SH-SY5Y (cell line): ENCODE measurements at regions not wholly inside any gene's neighbourhood (a gene's known extent, or its start where the extent isn't known, plus 50 kb on each side); places are given as distances from the start of the nearest gene placed in this dataset.

Source experiments
- GATA2 ChIP-seq: IDR thresholded peaks from 2 replicates; pipeline ENCODE4 v1.6.1; 2011; ENCODE audit warnings: mild to moderate bottlenecking, low read depth, low read length
- GATA3 ChIP-seq: IDR thresholded peaks from 2 replicates; pipeline ENCODE4 v1.6.1; 2011; ENCODE audit warnings: low read depth, mild to moderate bottlenecking, low read length, moderate library complexity

GRCh38 chr20:24827603-24828295, 121.3 kb upstream of the CST7 start:
- TF ChIP-seq GATA2: no peak
- TF ChIP-seq GATA3: no peak
